ENCODE measurements at regions not wholly inside any gene's neighbourhood (a gene's known extent, or its start where the extent isn't known, plus 50 kb on each side); places are given as distances from the start of the nearest gene placed in this dataset.

DNA sequence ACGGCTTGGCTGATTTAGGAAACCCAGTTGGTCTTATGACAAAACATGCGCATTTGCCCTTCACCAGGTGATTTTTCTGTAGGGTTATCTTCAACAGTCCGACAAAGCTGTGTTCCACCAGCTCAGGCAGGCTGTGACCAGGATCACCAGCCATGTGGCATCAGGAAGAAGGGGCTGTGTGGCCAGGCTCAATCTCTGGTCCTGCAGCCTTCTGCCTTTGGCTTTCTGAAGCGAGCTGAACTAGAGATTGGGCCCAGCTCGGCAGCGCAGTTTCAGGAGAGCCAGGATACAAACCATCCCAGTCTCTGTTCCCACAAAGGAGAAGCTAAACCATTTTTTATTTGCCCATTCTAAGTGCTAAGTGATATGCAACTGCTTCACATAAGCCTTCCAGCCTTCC lies 282.3 kb downstream of the SOX11 start:
- peaks cover 3 to 37% of the 10 kb centered on the region in 2 experiments; a peak in 2 of 4 replicates for H3K9me3 ChIP-seq (ENCODE audit: control insufficient read depth in 1 of 2, insufficient read depth in 1 of 2, low read depth in 1 of 2, low read length in 2 of 2)
- H4K20me1 ChIP-seq (ENCODE audit: insufficient read depth) = no peaks in the 10 kb centered on the region
- no peak overlapping the region for H3K4me2 ChIP-seq (ENCODE audit: low read length)
- BruUV-seq (replicated peaks) = no TSS peak
- H3K36me3 ChIP-seq (ENCODE audit: control insufficient read depth in 1 of 2, insufficient read depth in 2 of 2, low read length in 2 of 2) = no peaks in the 10 kb centered on the region
- no peak overlapping the region for H2AFZ ChIP-seq (ENCODE audit: low read depth, low read length, poor library complexity, severe bottlenecking)
- DNase-seq (ENCODE audit: low read depth, low spot score) (no peak), ATAC-seq (no peak)
- ChIA-PET CTCF (no interaction called here), RAD21 (ENCODE audit: low non-redundant PET in 1 of 2, low total read pairs in 2 of 2, uncharacterized antibody in 2 of 2, unreplicated experiment in 2 of 2) (no interaction called here), POLR2A (no interaction called here)
- no peaks in the 10 kb centered on the region for H3K79me2 ChIP-seq (ENCODE audit: insufficient read depth, low read length)
- H3K27ac ChIP-seq (ENCODE audit: low read depth, low read length) = no peak overlapping the region
- H3K9me2 ChIP-seq (ENCODE audit: insufficient read depth) = no peaks in the 10 kb centered on the region
- no peak overlapping the region for H3K4me3 ChIP-seq (replicated peaks in 1 of 2; ENCODE audit: low read depth in 1 of 2, low read length in 2 of 2)
- TF ChIP-seq POLR2AphosphoS5 (IDR thresholded peaks at IDR 0.05; ENCODE audit: low read depth, low read length) (no peak), REST (IDR thresholded peaks at IDR 0.05; ENCODE audit: low read depth) (no peak), FOSL1 (IDR thresholded peaks at IDR 0.05; ENCODE audit: low read depth) (no peak), ATF3 (IDR thresholded peaks at IDR 0.05) (no peak), SRF (IDR thresholded peaks at IDR 0.05; ENCODE audit: low read depth) (no peak), EZH2phosphoT487 (IDR thresholded peaks at IDR 0.05; ENCODE audit: borderline replicate concordance) (no peak), CEBPB (IDR thresholded peaks at IDR 0.05; ENCODE audit: low read depth) (no peak), CBX3 (IDR thresholded peaks at IDR 0.05; ENCODE audit: low read depth) (no peak)
- no peak overlapping the region for H3K9ac ChIP-seq (ENCODE audit: low read length)
- intact Hi-C loops (cut with micrococcal nuclease) = no loop called here
- H3K27me3 ChIP-seq (ENCODE audit: insufficient read depth, low read length) = no peaks in the 10 kb centered on the region
- H3K4me1 ChIP-seq (ENCODE audit: control insufficient read depth in 1 of 2, insufficient read depth in 2 of 2, low read length in 2 of 2) = no peaks in the 10 kb centered on the region

Data from HCT116 (cell line).